ENCODE measurements at regions not wholly inside any gene's neighbourhood (a gene's known extent, or its start where the extent isn't known, plus 50 kb on each side); places are given as distances from the start of the nearest gene placed in this dataset.
"Not testable (repeated sequence)": the region's sequence is repeated elsewhere in the genome, so short reads cannot be mapped to it uniquely, and the experiment has no call there.

- ChIA-PET POLR2A (no interaction called here), CTCF (interaction anchor here (0.5 kb wide), 1 partner anchor 70 kb away, joined by 3 read pairs; no protein-coding TSS in a partner anchor)
- no peak for DNase-seq
- Mint-ChIP-seq H3K27ac (no peak overlapping the region), H3K4me1 (no peaks in the 10 kb centered on the region), H3K9me3 (no peaks in the 10 kb centered on the region), H3K4me3 (no peak overlapping the region), H3K27me3 (no peaks in the 10 kb centered on the region), H3K36me3 (ENCODE audit: low read depth) (no peaks in the 10 kb centered on the region)
These were observed 797.0 kb downstream of the METTL4 start for GRCh38 chr18:1774261-1774660.

- no peak overlapping the region for H3K27ac Mint-ChIP-seq
- no peaks in the 10 kb centered on the region for H3K36me3 Mint-ChIP-seq (ENCODE audit: low read depth)
- ChIA-PET CTCF (no interaction called here), POLR2A (no interaction called here)
- DNase-seq, result no peak
- no peak overlapping the region for H3K4me3 Mint-ChIP-seq
- no peaks in the 10 kb centered on the region for H3K27me3 Mint-ChIP-seq
- no peaks in the 10 kb centered on the region for H3K9me3 Mint-ChIP-seq
- no peaks in the 10 kb centered on the region for H3K4me1 Mint-ChIP-seq
These were observed 793.5 kb downstream of the METTL4 start for GRCh38 chr18:1777843-1778242.

GRCh38 chr18:1778496-1779178, 792.7 kb downstream of the METTL4 start:
- no peaks in the 10 kb centered on the region for H3K4me1 Mint-ChIP-seq
- no peaks in the 10 kb centered on the region for H3K27me3 Mint-ChIP-seq
- H3K4me3 Mint-ChIP-seq, result no peak overlapping the region
- ChIA-PET CTCF (no interaction called here), POLR2A (no interaction called here)
- H3K36me3 Mint-ChIP-seq (ENCODE audit: low read depth), result no peaks in the 10 kb centered on the region
- no peak for DNase-seq
- H3K27ac Mint-ChIP-seq, result no peak overlapping the region
- H3K9me3 Mint-ChIP-seq, result no peaks in the 10 kb centered on the region

- H3K9me3 Mint-ChIP-seq, result no peaks in the 10 kb centered on the region
- no peak for DNase-seq
- no peaks in the 10 kb centered on the region for H3K27me3 Mint-ChIP-seq
These were observed 791.7 kb downstream of the METTL4 start for GRCh38 chr18:1779587-1779986.

GRCh38 chr18:1784113-1784512, 787.2 kb downstream of the METTL4 start:
- no peaks in the 10 kb centered on the region for H3K4me1 Mint-ChIP-seq
- no peak overlapping the region for H3K27ac Mint-ChIP-seq
- H3K36me3 Mint-ChIP-seq (ENCODE audit: low read depth), result no peaks in the 10 kb centered on the region
- no peak overlapping the region for H3K4me3 Mint-ChIP-seq
- DNase-seq, result no peak
- H3K27me3 Mint-ChIP-seq, result no peaks in the 10 kb centered on the region
- ChIA-PET CTCF (no interaction called here), POLR2A (no interaction called here)
- no peaks in the 10 kb centered on the region for H3K9me3 Mint-ChIP-seq

More at GRCh38 chr18:1779587-1779986, 791.7 kb downstream of the METTL4 start:
- CTCF ChIA-PET, result no interaction called here
- Mint-ChIP-seq H3K4me1 (no peaks in the 10 kb centered on the region), H3K4me3 (no peak overlapping the region), H3K36me3 (ENCODE audit: low read depth) (no peaks in the 10 kb centered on the region), H3K27ac (no peak overlapping the region)
- POLR2A ChIA-PET, result no interaction called here

- H3K27ac Mint-ChIP-seq; POLR2A ChIA-PET; H3K36me3 Mint-ChIP-seq (ENCODE audit: low read depth); H3K9me3 Mint-ChIP-seq; H3K4me1 Mint-ChIP-seq; CTCF ChIA-PET; H3K4me3 Mint-ChIP-seq; H3K27me3 Mint-ChIP-seq; DNase-seq: not testable (repeated sequence)
These were observed 785.3 kb downstream of the METTL4 start for GRCh38 chr18:1785980-1786379.

- H3K9me3 Mint-ChIP-seq, result no peaks in the 10 kb centered on the region
- POLR2A ChIA-PET, result no interaction called here
- no peaks in the 10 kb centered on the region for H3K36me3 Mint-ChIP-seq (ENCODE audit: low read depth)
- CTCF ChIA-PET, result no interaction called here
- H3K4me3 Mint-ChIP-seq, result no peak overlapping the region
- H3K27me3 Mint-ChIP-seq, result no peaks in the 10 kb centered on the region
- H3K4me1 Mint-ChIP-seq, result no peaks in the 10 kb centered on the region
- no peak for DNase-seq
- no peak overlapping the region for H3K27ac Mint-ChIP-seq
These were observed 774.7 kb downstream of the METTL4 start for GRCh38 chr18:1796636-1797035.

- ChIA-PET CTCF (no interaction called here), POLR2A (no interaction called here)
- DNase-seq, result no peak
- H3K4me1 Mint-ChIP-seq, result no peaks in the 10 kb centered on the region
- no peak overlapping the region for H3K27ac Mint-ChIP-seq
- H3K27me3 Mint-ChIP-seq, result no peaks in the 10 kb centered on the region
- H3K9me3 Mint-ChIP-seq, result no peaks in the 10 kb centered on the region
- no peaks in the 10 kb centered on the region for H3K36me3 Mint-ChIP-seq (ENCODE audit: low read depth)
- no peak overlapping the region for H3K4me3 Mint-ChIP-seq
These were observed 774.1 kb downstream of the METTL4 start for GRCh38 chr18:1797235-1797634.

GRCh38 chr18:1805521-1805920, 765.8 kb downstream of the METTL4 start:
- ChIA-PET CTCF (no interaction called here), POLR2A (no interaction called here)
- Mint-ChIP-seq H3K9me3 (no peaks in the 10 kb centered on the region), H3K36me3 (ENCODE audit: low read depth) (no peaks in the 10 kb centered on the region), H3K27ac (no peak overlapping the region), H3K27me3 (no peaks in the 10 kb centered on the region), H3K4me1 (no peaks in the 10 kb centered on the region), H3K4me3 (no peak overlapping the region)
- no peak for DNase-seq

- no peak for DNase-seq
These were observed 764.3 kb downstream of the METTL4 start for GRCh38 chr18:1806884-1807615.

GRCh38 chr18:1811282-1811681, 760.0 kb downstream of the METTL4 start:
- ChIA-PET CTCF (no interaction called here), POLR2A (no interaction called here)
- Mint-ChIP-seq H3K36me3 (ENCODE audit: low read depth) (no peaks in the 10 kb centered on the region), H3K27me3 (no peaks in the 10 kb centered on the region), H3K27ac (no peak overlapping the region), H3K4me1 (no peaks in the 10 kb centered on the region), H3K9me3 (no peaks in the 10 kb centered on the region), H3K4me3 (no peak overlapping the region)
- no peak for DNase-seq

More at GRCh38 chr18:1806884-1807615, 764.3 kb downstream of the METTL4 start:
- no peaks in the 10 kb centered on the region for H3K4me1 Mint-ChIP-seq
- no peak overlapping the region for H3K27ac Mint-ChIP-seq
- H3K27me3 Mint-ChIP-seq, result no peaks in the 10 kb centered on the region
- ChIA-PET CTCF (no interaction called here), POLR2A (no interaction called here)
- no peak overlapping the region for H3K4me3 Mint-ChIP-seq
- no peaks in the 10 kb centered on the region for H3K36me3 Mint-ChIP-seq (ENCODE audit: low read depth)
- H3K9me3 Mint-ChIP-seq, result no peaks in the 10 kb centered on the region

- CTCF ChIA-PET, result no interaction called here
- H3K9me3 Mint-ChIP-seq, result no peaks in the 10 kb centered on the region
These were observed 746.0 kb downstream of the METTL4 start for GRCh38 chr18:1825296-1825695.

GRCh38 chr18:1840878-1841277, 730.4 kb downstream of the METTL4 start:
- peaks cover under 1% of the 10 kb centered on the region for H3K9me3 Mint-ChIP-seq
- ChIA-PET POLR2A (no interaction called here), CTCF (no interaction called here)
- H3K36me3 Mint-ChIP-seq (ENCODE audit: low read depth), result no peaks in the 10 kb centered on the region
- no peaks in the 10 kb centered on the region for H3K4me1 Mint-ChIP-seq
- H3K27me3 Mint-ChIP-seq, result no peaks in the 10 kb centered on the region
- no peak overlapping the region for H3K27ac Mint-ChIP-seq
- no peak overlapping the region for H3K4me3 Mint-ChIP-seq
- DNase-seq, result no peak

More at GRCh38 chr18:1825296-1825695, 746.0 kb downstream of the METTL4 start:
- no peaks in the 10 kb centered on the region for H3K36me3 Mint-ChIP-seq (ENCODE audit: low read depth)
- POLR2A ChIA-PET, result interaction anchor here (0.6 kb wide), 1 partner anchor 1042 kb away, joined by 3 read pairs; no protein-coding TSS in a partner anchor
- H3K27ac Mint-ChIP-seq, result no peak overlapping the region
- DNase-seq, result no peak
- no peaks in the 10 kb centered on the region for H3K27me3 Mint-ChIP-seq
- no peaks in the 10 kb centered on the region for H3K4me1 Mint-ChIP-seq
- no peak overlapping the region for H3K4me3 Mint-ChIP-seq

GRCh38 chr18:1846640-1847039, 724.7 kb downstream of the METTL4 start:
- ChIA-PET POLR2A (no interaction called here), CTCF (no interaction called here)
- no peaks in the 10 kb centered on the region for H3K9me3 Mint-ChIP-seq
- H3K36me3 Mint-ChIP-seq (ENCODE audit: low read depth), result no peaks in the 10 kb centered on the region
- DNase-seq, result no peak
- no peak overlapping the region for H3K27ac Mint-ChIP-seq
- H3K4me3 Mint-ChIP-seq, result no peak overlapping the region
- H3K27me3 Mint-ChIP-seq, result no peaks in the 10 kb centered on the region
- H3K4me1 Mint-ChIP-seq, result peaks cover 3% of the 10 kb centered on the region
